Colonic mucosa (tissue), 4 donors: ENCODE measurements at regions not wholly inside any gene's neighbourhood (a gene's known extent, or its start where the extent isn't known, plus 50 kb on each side); places are given as distances from the start of the nearest gene placed in this dataset.

Experiments
- DNase-seq: peaks from one replicate; pipeline ENCODE4 v3.0.0-alpha.2; 2020
- H3K27ac ChIP-seq: fragments of 200-600 bp; one replicate; pipeline ENCODE4 v1.8.0; 2021
- H3K27me3 ChIP-seq: fragments of 200-600 bp; one replicate; pipeline ENCODE4 v1.8.0; 2021
- H3K36me3 ChIP-seq: fragments of 200-600 bp; one replicate; pipeline ENCODE4 v1.8.0; 2021
- H3K4me1 ChIP-seq: fragments of 200-600 bp; one replicate; pipeline ENCODE4 v1.8.0; 2021; ENCODE audit warnings: mild to moderate bottlenecking
- H3K4me3 ChIP-seq: fragments of 200-600 bp; one replicate; pipeline ENCODE4 v1.8.0; 2021
- H3K9ac ChIP-seq, 2 donors: one replicate each; pipeline ENCODE4 v1.7.0; 2013; ENCODE audit warnings: control low read depth in 2 of 2, low read depth in 2 of 2, low read length in 2 of 2
- H3K9me3 ChIP-seq: fragments of 200-600 bp; one replicate; pipeline ENCODE4 v1.8.0; 2021
- intact Hi-C: fragments of 100-400 bp; cut with DNase I; formaldehyde crosslinking; loops from one replicate; pipeline ENCODE4 v1.14.1; 2022
- TF ChIP-seq, protein P1 (sequence below): fragments of 200-600 bp; IDR thresholded peaks from one replicate; pipeline ENCODE4 v1.8.0; 2022; ENCODE audit warnings: antibody characterized with exemption, mild to moderate bottlenecking
- donor health status: healthy.
- donor health status: DM: no; HTN: no; CAD: no.
- donor health status: DM: no; HTN: no; CAD: no.

DNA sequence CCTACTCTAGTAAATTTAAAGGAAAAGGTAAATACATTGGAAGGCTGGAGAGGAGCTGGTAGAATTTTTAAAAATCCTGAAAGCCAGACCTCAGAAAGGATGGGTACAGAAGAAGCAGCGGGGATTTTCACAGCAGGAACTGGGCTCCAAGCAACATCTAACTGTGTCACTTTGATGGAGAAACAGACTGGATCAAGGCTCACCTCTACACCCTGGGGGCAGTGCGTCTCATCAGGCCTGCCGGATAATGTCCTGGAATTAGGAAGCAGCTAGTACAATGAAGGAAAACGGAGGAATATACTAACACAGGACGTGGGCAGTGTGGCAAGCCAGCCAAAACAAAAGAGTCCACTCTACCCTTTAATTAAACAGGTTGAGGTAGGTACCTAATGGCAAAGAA, 463.6 kb downstream of the TAF11L14 start:
- H3K27me3 ChIP-seq, result no peaks in the 10 kb centered on the region
- no peak overlapping the region for H3K9ac ChIP-seq
- no peaks in the 10 kb centered on the region for H3K36me3 ChIP-seq
- H3K4me3 ChIP-seq, result no peak overlapping the region
- no peaks in the 10 kb centered on the region for H3K9me3 ChIP-seq
- intact Hi-C loops, result no loop called here
- no peak for DNase-seq
- TF ChIP-seq, protein P1, sequence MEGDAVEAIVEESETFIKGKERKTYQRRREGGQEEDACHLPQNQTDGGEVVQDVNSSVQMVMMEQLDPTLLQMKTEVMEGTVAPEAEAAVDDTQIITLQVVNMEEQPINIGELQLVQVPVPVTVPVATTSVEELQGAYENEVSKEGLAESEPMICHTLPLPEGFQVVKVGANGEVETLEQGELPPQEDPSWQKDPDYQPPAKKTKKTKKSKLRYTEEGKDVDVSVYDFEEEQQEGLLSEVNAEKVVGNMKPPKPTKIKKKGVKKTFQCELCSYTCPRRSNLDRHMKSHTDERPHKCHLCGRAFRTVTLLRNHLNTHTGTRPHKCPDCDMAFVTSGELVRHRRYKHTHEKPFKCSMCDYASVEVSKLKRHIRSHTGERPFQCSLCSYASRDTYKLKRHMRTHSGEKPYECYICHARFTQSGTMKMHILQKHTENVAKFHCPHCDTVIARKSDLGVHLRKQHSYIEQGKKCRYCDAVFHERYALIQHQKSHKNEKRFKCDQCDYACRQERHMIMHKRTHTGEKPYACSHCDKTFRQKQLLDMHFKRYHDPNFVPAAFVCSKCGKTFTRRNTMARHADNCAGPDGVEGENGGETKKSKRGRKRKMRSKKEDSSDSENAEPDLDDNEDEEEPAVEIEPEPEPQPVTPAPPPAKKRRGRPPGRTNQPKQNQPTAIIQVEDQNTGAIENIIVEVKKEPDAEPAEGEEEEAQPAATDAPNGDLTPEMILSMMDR, result no peak
- no peaks in the 10 kb centered on the region for H3K4me1 ChIP-seq
- no peak overlapping the region for H3K27ac ChIP-seq

DNA sequence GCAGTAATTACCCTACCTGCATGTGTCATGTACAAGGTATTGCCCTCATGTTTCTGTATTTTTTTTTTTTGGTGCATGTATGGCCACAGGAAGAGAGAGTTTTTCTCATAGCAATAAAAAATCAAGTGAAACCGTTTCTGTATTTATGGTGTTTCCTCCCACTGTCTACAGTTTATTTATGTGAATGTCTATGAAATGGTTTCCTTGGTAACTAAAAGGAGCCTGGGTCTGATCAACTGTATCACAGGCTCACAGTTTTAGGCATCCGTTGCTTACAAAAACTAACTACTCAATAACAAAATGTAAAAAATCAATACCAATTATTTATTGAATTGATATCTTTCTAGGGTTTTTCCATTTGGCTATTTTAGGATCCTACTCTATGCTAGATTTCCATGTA, 464.4 kb downstream of the TAF11L14 start:
- intact Hi-C loops, result no loop called here
- Histone ChIP-seq H3K27me3 (no peaks in the 10 kb centered on the region), H3K4me3 (no peak overlapping the region), H3K4me1 (no peaks in the 10 kb centered on the region), H3K9me3 (no peaks in the 10 kb centered on the region), H3K36me3 (no peaks in the 10 kb centered on the region), H3K9ac (no peak overlapping the region), H3K27ac (no peak overlapping the region)
- TF ChIP-seq, protein P1, result no peak
- DNase-seq, result no peak

DNA sequence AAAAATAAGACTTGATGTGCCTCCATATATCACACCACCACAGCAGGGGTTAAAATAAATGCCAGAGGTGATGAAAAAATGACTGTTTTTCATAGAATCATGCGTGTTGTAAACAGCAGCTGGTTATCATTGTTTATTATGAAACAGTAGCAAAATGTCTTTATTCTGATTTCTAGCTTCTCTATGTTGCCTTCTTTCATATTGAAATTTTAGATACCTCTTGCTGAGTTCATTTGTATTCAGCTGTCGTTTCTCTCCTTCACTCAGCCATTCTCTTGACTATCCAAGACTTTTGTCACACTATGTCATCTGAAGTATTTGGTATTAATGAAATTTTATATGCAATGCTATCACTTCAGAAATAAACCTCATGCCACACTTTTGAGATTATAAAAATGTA, 465.0 kb downstream of the TAF11L14 start:
- H3K27ac ChIP-seq, result no peak overlapping the region
- no peaks in the 10 kb centered on the region for H3K9me3 ChIP-seq
- no peaks in the 10 kb centered on the region for H3K4me1 ChIP-seq
- no peaks in the 10 kb centered on the region for H3K36me3 ChIP-seq
- H3K27me3 ChIP-seq, result no peaks in the 10 kb centered on the region
- TF ChIP-seq, protein P1, result no peak
- no peak overlapping the region for H3K9ac ChIP-seq
- intact Hi-C loops, result no loop called here
- no peak for DNase-seq
- H3K4me3 ChIP-seq, result no peak overlapping the region

DNA sequence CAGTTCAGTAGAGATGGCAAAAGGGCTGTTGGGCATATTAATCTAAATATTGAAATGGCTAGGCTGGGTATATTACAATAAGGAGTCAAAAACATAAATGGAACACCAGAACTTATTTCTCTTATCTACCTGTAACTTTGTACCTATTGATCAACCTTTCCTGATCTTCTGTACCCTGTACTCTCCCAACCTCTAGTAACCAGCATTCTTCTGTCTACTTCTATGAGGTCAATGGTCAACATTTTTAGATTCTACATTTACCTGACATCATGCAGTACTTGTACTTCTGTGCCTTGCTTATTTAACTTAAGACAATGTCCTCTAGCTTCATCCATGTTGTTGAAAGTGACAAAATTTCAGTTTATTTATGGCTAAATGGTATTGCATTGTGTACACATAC, 467.3 kb downstream of the TAF11L14 start:
- TF ChIP-seq, protein P1, result no peak
- no peaks in the 10 kb centered on the region for H3K27me3 ChIP-seq
- no peak for DNase-seq
- H3K36me3 ChIP-seq, result no peaks in the 10 kb centered on the region
- H3K4me1 ChIP-seq, result no peaks in the 10 kb centered on the region
- H3K4me3 ChIP-seq, result no peak overlapping the region
- H3K9me3 ChIP-seq, result no peaks in the 10 kb centered on the region
- intact Hi-C loops, result no loop called here
- no peak overlapping the region for H3K27ac ChIP-seq
- H3K9ac ChIP-seq, result no peak overlapping the region

DNA sequence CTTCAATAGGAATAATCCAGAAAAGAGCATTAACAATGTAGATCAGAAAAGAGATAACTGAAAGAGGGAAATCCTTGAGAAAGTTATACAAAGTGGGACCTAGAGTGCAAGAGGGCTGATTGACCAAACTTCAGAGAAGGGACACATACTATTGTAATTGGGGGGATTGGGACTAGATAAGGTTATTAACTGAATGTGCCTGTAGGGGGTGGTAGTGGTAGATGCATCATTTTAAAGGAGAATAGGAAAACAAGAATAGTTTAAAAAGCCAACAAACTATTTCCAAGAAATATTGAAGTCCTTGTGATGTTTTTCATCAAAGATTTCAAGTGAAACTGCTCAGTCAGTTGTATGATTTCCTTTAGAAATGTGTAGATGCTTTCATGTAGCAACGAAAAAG, 468.5 kb downstream of the TAF11L14 start:
- Histone ChIP-seq H3K9ac (no peak overlapping the region), H3K9me3 (no peaks in the 10 kb centered on the region), H3K36me3 (no peaks in the 10 kb centered on the region), H3K27ac (no peak overlapping the region), H3K4me3 (no peak overlapping the region), H3K4me1 (no peaks in the 10 kb centered on the region), H3K27me3 (no peaks in the 10 kb centered on the region)
- no peak for DNase-seq
- TF ChIP-seq, protein P1, result no peak
- intact Hi-C loops, result no loop called here

DNA sequence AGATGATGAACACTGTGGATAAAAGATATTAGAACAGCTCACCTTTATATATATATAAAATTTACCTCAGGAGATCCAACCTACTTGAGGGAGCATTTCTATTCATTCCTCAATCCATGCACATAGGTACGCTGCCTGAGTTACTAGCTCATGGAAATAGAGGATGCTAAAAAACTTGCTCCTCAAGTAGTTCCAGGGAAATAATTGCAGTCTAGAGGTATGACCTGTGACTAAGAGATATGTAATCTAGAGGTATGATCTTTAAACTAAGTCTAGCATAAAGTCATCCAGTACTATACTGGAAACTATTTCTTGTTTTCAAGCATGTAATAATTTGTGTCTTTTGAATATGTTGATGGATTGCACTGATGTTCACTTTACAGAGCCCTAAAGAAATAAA, 471.2 kb downstream of the TAF11L14 start:
- H3K27ac ChIP-seq, result no peak overlapping the region
- DNase-seq, result no peak
- H3K9me3 ChIP-seq, result no peaks in the 10 kb centered on the region
- intact Hi-C loops, result no loop called here
- no peaks in the 10 kb centered on the region for H3K4me1 ChIP-seq
- no peaks in the 10 kb centered on the region for H3K27me3 ChIP-seq
- H3K9ac ChIP-seq, result no peak overlapping the region
- TF ChIP-seq, protein P1, result no peak
- H3K36me3 ChIP-seq, result no peaks in the 10 kb centered on the region
- no peak overlapping the region for H3K4me3 ChIP-seq
